ENCODE measurements at regions not wholly inside any gene's neighbourhood (a gene's known extent, or its start where the extent isn't known, plus 50 kb on each side); places are given as distances from the start of the nearest gene placed in this dataset.

DNA sequence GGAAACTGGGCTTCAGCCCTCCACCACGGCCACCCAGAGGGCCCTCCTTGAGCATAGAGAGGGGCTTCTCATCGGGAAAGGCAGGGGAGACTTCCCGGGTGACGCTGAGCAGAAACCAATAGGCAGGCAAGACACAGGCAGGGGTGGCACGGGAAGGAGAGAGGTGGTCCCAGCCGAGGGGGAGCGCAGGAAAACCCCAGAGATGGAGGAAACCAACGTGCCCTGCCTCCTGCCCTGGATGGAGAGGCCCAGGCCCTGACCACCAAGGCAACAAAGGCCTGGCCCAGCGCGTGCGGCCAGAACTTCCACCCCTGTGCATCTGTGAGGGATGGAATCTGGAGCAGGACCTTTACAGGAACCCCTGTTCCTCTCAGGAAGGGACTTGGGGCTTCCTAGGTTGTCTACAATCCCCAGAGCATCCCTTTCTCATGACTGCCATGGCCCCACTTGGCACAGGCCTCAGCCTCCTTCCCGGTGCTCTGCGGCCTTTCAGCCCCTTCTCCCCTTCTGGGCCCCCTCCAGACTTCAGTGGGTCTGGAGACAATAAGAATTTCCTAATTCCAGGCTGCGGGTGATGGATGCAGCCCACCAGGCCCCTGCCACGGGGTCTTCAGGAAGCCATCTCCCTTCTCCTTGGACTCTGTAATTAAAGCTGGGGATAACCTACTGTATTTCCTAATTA, 137.0 kb upstream of the RET start:
- H3K9ac ChIP-seq (ENCODE audit: low read depth in 1 of 2, low read length in 2 of 2), result no peak overlapping the region
- no peak overlapping the region for H3K4me3 ChIP-seq (ENCODE audit: low read length in 2 of 2)
- no peak overlapping the region for H3K27ac ChIP-seq (ENCODE audit: low read depth in 2 of 2, low read length in 2 of 2)
- H3K36me3 ChIP-seq (ENCODE audit: control insufficient read depth in 2 of 2, insufficient read depth in 2 of 2, low read length in 2 of 2), result no peaks in the 10 kb centered on the region
- H3K9me3 ChIP-seq (ENCODE audit: control insufficient read depth in 2 of 2, low read length in 2 of 2), result no peaks in the 10 kb centered on the region
- H3K4me1 ChIP-seq (ENCODE audit: control insufficient read depth in 2 of 2, insufficient read depth in 2 of 2, low read length in 2 of 2), result no peaks in the 10 kb centered on the region
- no peaks in the 10 kb centered on the region for H3K27me3 ChIP-seq (ENCODE audit: control insufficient read depth in 2 of 2, insufficient read depth in 2 of 2, low read length in 2 of 2)

GRCh38 chr10:42940487-42941294, 136.2 kb upstream of the RET start:
- no peaks in the 10 kb centered on the region for H3K27me3 ChIP-seq (ENCODE audit: control insufficient read depth in 2 of 2, insufficient read depth in 2 of 2, low read length in 2 of 2)
- H3K36me3 ChIP-seq (ENCODE audit: control insufficient read depth in 2 of 2, insufficient read depth in 2 of 2, low read length in 2 of 2), result no peaks in the 10 kb centered on the region
- no peaks in the 10 kb centered on the region for H3K9me3 ChIP-seq (ENCODE audit: control insufficient read depth in 2 of 2, low read length in 2 of 2)
- no peak overlapping the region for H3K27ac ChIP-seq (ENCODE audit: low read depth in 2 of 2, low read length in 2 of 2)
- no peak overlapping the region for H3K4me3 ChIP-seq (ENCODE audit: low read length in 2 of 2)
- no peak overlapping the region for H3K9ac ChIP-seq (ENCODE audit: low read depth in 1 of 2, low read length in 2 of 2)
- H3K4me1 ChIP-seq (ENCODE audit: control insufficient read depth in 2 of 2, insufficient read depth in 2 of 2, low read length in 2 of 2), result no peaks in the 10 kb centered on the region

DNA sequence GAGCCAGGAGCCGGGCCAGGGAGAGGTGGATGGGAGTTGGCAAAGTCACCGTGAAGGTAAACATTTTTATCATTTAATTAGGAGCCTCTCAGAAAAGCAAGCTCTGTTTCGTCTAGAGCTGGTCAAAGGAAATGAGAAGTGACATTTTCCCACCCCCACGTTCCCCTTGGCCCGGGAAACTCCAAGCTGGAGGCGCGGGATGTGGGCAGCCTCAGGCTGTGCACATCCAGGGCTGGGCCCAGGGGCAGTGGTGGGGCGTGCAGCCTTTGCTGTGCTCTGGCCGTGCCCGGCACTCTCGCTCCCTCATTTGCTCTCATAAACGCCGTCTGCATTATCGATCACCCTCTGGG, 135.6 kb upstream of the RET start:
- Histone ChIP-seq H3K4me3 (ENCODE audit: low read length in 2 of 2) (no peak overlapping the region), H3K36me3 (ENCODE audit: control insufficient read depth in 2 of 2, insufficient read depth in 2 of 2, low read length in 2 of 2) (no peaks in the 10 kb centered on the region), H3K27ac (ENCODE audit: low read depth in 2 of 2, low read length in 2 of 2) (no peak overlapping the region), H3K27me3 (ENCODE audit: control insufficient read depth in 2 of 2, insufficient read depth in 2 of 2, low read length in 2 of 2) (no peaks in the 10 kb centered on the region), H3K9ac (ENCODE audit: low read depth in 1 of 2, low read length in 2 of 2) (no peak overlapping the region), H3K9me3 (ENCODE audit: control insufficient read depth in 2 of 2, low read length in 2 of 2) (no peaks in the 10 kb centered on the region), H3K4me1 (ENCODE audit: control insufficient read depth in 2 of 2, insufficient read depth in 2 of 2, low read length in 2 of 2) (no peaks in the 10 kb centered on the region)

DNA sequence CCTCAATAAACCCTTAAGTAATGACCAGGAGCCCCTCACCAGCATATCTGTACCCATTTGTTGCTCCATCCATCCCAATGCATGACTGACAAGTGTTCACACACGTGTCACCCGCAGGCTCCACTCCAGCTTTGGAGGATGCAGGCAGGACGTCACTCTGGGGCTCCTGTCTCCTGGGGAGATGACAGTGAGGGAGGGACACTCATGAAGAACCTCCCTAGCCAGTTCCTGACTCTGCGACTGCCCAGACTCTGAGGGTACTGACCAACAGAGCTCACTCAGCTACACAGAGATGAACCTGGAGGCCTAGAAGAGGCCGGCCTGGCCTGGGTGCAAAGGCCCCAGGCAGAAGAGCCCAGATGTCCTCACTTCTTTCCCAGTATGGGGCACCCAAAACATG, 135.1 kb upstream of the RET start:
- no peaks in the 10 kb centered on the region for H3K9me3 ChIP-seq (ENCODE audit: control insufficient read depth in 2 of 2, low read length in 2 of 2)
- H3K4me3 ChIP-seq (ENCODE audit: low read length in 2 of 2), result no peak overlapping the region

GRCh38 chr10:42942279-42942950, 134.5 kb upstream of the RET start:
- Histone ChIP-seq H3K36me3 (ENCODE audit: control insufficient read depth in 2 of 2, insufficient read depth in 2 of 2, low read length in 2 of 2) (no peaks in the 10 kb centered on the region), H3K4me1 (ENCODE audit: control insufficient read depth in 2 of 2, insufficient read depth in 2 of 2, low read length in 2 of 2) (no peaks in the 10 kb centered on the region), H3K27ac (ENCODE audit: low read depth in 2 of 2, low read length in 2 of 2) (no peak overlapping the region), H3K9me3 (ENCODE audit: control insufficient read depth in 2 of 2, low read length in 2 of 2) (no peaks in the 10 kb centered on the region), H3K4me3 (ENCODE audit: low read length in 2 of 2) (no peak overlapping the region), H3K27me3 (ENCODE audit: control insufficient read depth in 2 of 2, insufficient read depth in 2 of 2, low read length in 2 of 2) (no peaks in the 10 kb centered on the region), H3K9ac (ENCODE audit: low read depth in 1 of 2, low read length in 2 of 2) (no peak overlapping the region)

More for the DNA sequence above, 135.1 kb upstream of the RET start:
- no peaks in the 10 kb centered on the region for H3K4me1 ChIP-seq (ENCODE audit: control insufficient read depth in 2 of 2, insufficient read depth in 2 of 2, low read length in 2 of 2)
- H3K36me3 ChIP-seq (ENCODE audit: control insufficient read depth in 2 of 2, insufficient read depth in 2 of 2, low read length in 2 of 2), result no peaks in the 10 kb centered on the region
- H3K27ac ChIP-seq (ENCODE audit: low read depth in 2 of 2, low read length in 2 of 2), result no peak overlapping the region
- H3K9ac ChIP-seq (ENCODE audit: low read depth in 1 of 2, low read length in 2 of 2), result no peak overlapping the region
- H3K27me3 ChIP-seq (ENCODE audit: control insufficient read depth in 2 of 2, insufficient read depth in 2 of 2, low read length in 2 of 2), result no peaks in the 10 kb centered on the region

DNA sequence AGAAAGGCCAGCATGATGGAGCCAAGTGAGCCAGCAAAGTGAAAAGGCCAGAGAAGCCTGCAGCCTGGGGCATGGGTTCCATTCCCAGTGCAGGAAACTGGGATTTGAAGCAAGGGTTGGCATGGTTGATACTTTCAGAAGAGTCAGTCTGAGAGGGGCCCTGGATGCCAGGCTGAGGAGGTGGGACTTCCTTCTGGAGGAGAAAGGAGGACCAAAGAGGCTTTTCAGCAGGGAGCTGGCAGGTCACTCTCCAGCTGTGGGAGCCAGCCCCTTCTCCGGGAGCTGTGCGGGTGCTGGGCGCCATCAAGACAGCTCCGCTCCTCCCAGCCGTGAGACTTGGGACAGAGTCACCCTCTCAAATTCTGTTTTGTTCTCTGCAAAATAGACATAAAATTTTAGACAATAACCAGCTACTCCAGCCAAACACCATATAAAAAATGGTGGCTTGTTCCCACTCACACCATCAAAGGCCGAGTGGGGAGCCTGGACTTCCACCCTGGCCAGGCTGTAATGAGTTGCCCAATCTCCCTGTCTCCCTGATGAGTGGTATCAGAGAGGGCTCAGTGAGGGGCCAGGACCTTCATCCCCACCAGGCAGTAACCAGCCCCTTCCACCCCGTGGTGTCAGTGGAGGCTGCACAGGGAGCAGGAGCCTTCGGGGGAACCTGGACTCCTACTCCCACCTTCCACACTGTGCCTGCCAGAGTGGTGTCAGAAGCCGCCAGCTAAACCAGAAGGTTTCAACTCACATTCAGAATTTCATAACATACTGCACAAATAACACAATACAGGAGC, 133.6 kb upstream of the RET start:
- Histone ChIP-seq H3K4me3 (ENCODE audit: low read length in 2 of 2) (no peak overlapping the region), H3K9ac (ENCODE audit: low read depth in 1 of 2, low read length in 2 of 2) (no peak overlapping the region), H3K36me3 (ENCODE audit: control insufficient read depth in 2 of 2, insufficient read depth in 2 of 2, low read length in 2 of 2) (no peaks in the 10 kb centered on the region), H3K4me1 (ENCODE audit: control insufficient read depth in 2 of 2, insufficient read depth in 2 of 2, low read length in 2 of 2) (no peaks in the 10 kb centered on the region), H3K9me3 (ENCODE audit: control insufficient read depth in 2 of 2, low read length in 2 of 2) (no peaks in the 10 kb centered on the region), H3K27me3 (ENCODE audit: control insufficient read depth in 2 of 2, insufficient read depth in 2 of 2, low read length in 2 of 2) (no peaks in the 10 kb centered on the region), H3K27ac (ENCODE audit: low read depth in 2 of 2, low read length in 2 of 2) (no peak overlapping the region)

DNA sequence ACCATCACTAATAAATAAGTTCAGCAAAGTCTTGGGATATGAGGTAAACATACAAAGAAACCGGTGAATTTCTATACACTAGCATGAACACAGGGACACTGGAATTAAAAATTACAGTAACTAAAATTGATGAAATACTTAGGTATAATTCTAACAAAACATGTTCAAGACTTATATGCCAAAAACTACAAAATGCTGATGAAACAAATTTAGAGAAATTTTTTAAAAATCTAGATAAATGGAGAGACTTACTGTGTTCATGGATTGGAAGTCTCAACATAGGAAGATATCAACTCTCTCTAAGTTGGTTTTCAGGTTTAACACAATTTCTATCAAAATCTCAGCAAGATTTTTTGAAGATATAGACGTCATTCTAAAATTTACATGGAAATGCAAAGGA, 128.8 kb upstream of the RET start:
- Histone ChIP-seq H3K27ac (ENCODE audit: low read depth in 2 of 2, low read length in 2 of 2) (no peak overlapping the region), H3K4me1 (ENCODE audit: control insufficient read depth in 2 of 2, insufficient read depth in 2 of 2, low read length in 2 of 2) (no peaks in the 10 kb centered on the region), H3K4me3 (ENCODE audit: low read length in 2 of 2) (no peak overlapping the region), H3K9ac (ENCODE audit: low read depth in 1 of 2, low read length in 2 of 2) (no peak overlapping the region), H3K27me3 (ENCODE audit: control insufficient read depth in 2 of 2, insufficient read depth in 2 of 2, low read length in 2 of 2) (peaks cover 0 to 7% of the 10 kb centered on the region in 2 donors), H3K9me3 (ENCODE audit: control insufficient read depth in 2 of 2, low read length in 2 of 2) (no peaks in the 10 kb centered on the region), H3K36me3 (ENCODE audit: control insufficient read depth in 2 of 2, insufficient read depth in 2 of 2, low read length in 2 of 2) (no peaks in the 10 kb centered on the region)

- Histone ChIP-seq H3K4me1 (ENCODE audit: control insufficient read depth in 2 of 2, insufficient read depth in 2 of 2, low read length in 2 of 2) (no peaks in the 10 kb centered on the region), H3K27ac (ENCODE audit: low read depth in 2 of 2, low read length in 2 of 2) (no peak overlapping the region), H3K9me3 (ENCODE audit: control insufficient read depth in 2 of 2, low read length in 2 of 2) (no peaks in the 10 kb centered on the region), H3K9ac (ENCODE audit: low read depth in 1 of 2, low read length in 2 of 2) (no peak overlapping the region), H3K27me3 (ENCODE audit: control insufficient read depth in 2 of 2, insufficient read depth in 2 of 2, low read length in 2 of 2) (peaks cover 0 to 7% of the 10 kb centered on the region in 2 donors), H3K4me3 (ENCODE audit: low read length in 2 of 2) (no peak overlapping the region), H3K36me3 (ENCODE audit: control insufficient read depth in 2 of 2, insufficient read depth in 2 of 2, low read length in 2 of 2) (no peaks in the 10 kb centered on the region)
These were observed 127.6 kb upstream of the RET start for GRCh38 chr10:42949287-42949686.

DNA sequence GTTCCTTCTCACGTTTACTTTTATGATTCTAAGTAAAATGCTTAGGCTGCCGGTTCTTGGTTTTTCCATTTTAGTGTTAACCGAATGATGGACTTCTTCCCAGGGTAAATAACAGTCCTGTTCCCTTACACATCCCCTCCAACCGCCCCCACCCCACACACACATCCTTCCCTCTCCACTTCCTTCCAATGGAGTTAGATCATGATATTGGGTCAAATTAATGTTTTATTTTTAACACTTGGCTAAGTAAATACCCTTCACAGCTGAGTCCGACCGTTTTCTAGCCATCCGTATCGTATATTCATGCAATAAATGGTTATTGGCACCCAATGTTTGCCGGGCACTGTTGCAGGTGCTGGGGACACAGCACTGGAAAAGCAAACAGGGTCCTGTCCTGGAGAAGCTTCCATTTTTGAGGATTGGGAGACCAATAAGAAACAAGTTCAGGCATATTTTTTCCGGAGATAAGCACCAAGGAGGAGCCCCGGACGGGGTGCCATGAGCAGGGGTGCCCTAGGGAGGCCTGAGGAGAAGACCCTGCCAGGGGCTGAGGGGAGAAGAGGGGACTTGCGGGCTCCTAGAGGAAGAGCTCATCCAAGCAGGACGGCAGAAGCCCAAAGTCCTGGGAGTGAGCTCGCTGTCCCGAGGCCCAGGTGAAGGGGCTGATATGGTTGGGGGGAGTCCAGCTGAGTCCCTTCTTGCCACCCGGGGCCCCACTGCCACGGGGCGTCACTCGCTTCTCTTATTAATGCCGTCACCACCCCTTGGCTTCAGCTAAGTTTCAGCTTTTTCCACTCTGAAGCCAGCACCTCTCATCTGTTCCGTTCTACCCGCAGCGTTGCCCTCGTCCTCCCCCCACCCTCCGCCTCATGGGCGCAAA, 126.0 kb upstream of the RET start:
- H3K36me3 ChIP-seq (ENCODE audit: control insufficient read depth in 2 of 2, insufficient read depth in 2 of 2, low read length in 2 of 2), result no peaks in the 10 kb centered on the region
- H3K4me1 ChIP-seq (ENCODE audit: control insufficient read depth in 2 of 2, insufficient read depth in 2 of 2, low read length in 2 of 2), result no peaks in the 10 kb centered on the region
- H3K27me3 ChIP-seq (ENCODE audit: control insufficient read depth in 2 of 2, insufficient read depth in 2 of 2, low read length in 2 of 2), result peaks cover 0 to 7% of the 10 kb centered on the region in 2 donors
- no peaks in the 10 kb centered on the region for H3K9me3 ChIP-seq (ENCODE audit: control insufficient read depth in 2 of 2, low read length in 2 of 2)
- no peak overlapping the region for H3K9ac ChIP-seq (ENCODE audit: low read depth in 1 of 2, low read length in 2 of 2)
- H3K4me3 ChIP-seq (ENCODE audit: low read length in 2 of 2), result no peak overlapping the region
- H3K27ac ChIP-seq (ENCODE audit: low read depth in 2 of 2, low read length in 2 of 2), result no peak overlapping the region
